Fibroblast of villous mesenchyme (primary cell): ENCODE measurements at regions not wholly inside any gene's neighbourhood (a gene's known extent, or its start where the extent isn't known, plus 50 kb on each side); places are given as distances from the start of the nearest gene placed in this dataset.
A peak's percentile ranks its signal among the peaks of the same experiment; 100 is the strongest.

ENCODE experiments used
- DNase-seq: peaks from one replicate; pipeline ENCODE4 v3.0.0-alpha.2; 2010; ENCODE audit warnings: low read depth
- H3K4me3 ChIP-seq: 2 replicates; pipeline ENCODE4 v1.5.1; 2011; ENCODE audit warnings: low read depth, mild to moderate bottlenecking, low read length
- TF ChIP-seq, protein P1 (sequence below): IDR thresholded peaks from 2 replicates; pipeline ENCODE4 v1.5.1; 2012; ENCODE audit warnings: low read depth, mild to moderate bottlenecking, low read length; ENCODE audit not compliant: insufficient read depth

- TF ChIP-seq, protein P1, sequence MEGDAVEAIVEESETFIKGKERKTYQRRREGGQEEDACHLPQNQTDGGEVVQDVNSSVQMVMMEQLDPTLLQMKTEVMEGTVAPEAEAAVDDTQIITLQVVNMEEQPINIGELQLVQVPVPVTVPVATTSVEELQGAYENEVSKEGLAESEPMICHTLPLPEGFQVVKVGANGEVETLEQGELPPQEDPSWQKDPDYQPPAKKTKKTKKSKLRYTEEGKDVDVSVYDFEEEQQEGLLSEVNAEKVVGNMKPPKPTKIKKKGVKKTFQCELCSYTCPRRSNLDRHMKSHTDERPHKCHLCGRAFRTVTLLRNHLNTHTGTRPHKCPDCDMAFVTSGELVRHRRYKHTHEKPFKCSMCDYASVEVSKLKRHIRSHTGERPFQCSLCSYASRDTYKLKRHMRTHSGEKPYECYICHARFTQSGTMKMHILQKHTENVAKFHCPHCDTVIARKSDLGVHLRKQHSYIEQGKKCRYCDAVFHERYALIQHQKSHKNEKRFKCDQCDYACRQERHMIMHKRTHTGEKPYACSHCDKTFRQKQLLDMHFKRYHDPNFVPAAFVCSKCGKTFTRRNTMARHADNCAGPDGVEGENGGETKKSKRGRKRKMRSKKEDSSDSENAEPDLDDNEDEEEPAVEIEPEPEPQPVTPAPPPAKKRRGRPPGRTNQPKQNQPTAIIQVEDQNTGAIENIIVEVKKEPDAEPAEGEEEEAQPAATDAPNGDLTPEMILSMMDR = no peak
- no peak overlapping the region for H3K4me3 ChIP-seq
- no peak for DNase-seq
Observed at GRCh38 chr10:31187607-31188210, 131.3 kb upstream of the ZEB1 start.

DNA sequence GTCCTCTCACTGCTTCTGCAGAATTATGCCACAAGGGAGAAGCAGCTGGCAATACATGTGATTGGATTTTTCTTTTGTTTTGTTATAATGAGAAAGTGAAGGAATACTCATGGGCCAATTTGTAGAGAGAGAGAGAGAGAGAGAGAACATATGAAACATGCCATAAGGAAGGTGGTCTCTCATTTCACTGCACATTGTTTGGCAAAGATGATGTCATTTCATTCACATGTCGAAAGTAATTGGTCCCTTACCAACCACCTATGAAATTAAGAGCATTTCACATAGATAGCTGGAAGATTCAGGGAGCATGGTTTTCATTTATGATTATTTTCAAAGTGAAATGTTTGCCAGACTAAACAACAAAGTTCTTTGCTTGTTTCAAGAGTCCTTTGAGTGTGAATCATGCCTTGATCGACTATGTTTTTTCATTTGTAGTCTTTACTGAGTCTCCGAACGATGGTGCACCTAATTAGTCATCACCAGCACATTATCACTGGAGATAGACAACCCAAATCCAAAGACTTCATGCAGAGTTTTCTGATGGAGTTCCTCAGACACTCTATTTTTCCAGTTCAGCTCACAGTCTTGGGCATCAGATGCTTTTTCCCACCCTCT lies 130.1 kb upstream of the ZEB1 start:
- H3K4me3 ChIP-seq = no peak overlapping the region
- peak; percentile 48 for DNase-seq
- TF ChIP-seq, protein P1 = no peak

- no peak overlapping the region for H3K4me3 ChIP-seq
- TF ChIP-seq, protein P1 = no peak
- DNase-seq = no peak
Observed at GRCh38 chr10:31190488-31190887, 128.5 kb upstream of the ZEB1 start.

DNA sequence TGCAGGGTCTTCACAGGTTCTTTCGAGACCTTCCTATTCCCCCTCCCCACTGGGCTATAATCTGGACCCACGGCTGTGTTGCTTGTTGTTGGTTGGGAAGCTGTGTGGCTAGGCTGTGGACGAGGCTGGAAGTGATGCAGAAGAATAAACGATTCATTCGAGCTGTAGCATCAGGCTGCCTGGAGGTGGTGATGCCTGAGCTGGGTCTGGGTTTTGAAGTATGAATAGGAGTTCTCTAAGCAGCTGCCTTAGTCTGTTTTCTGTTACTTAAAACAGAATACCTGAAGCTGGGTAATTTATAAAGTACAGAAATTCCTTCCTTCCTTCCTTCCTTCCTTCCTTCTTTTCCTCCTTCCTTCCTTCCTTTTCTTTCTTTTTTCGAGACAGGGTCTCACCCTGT lies 126.5 kb upstream of the ZEB1 start:
- no peak for DNase-seq
- H3K4me3 ChIP-seq = no peak overlapping the region
- TF ChIP-seq, protein P1 = no peak

- TF ChIP-seq, protein P1 = no peak
- H3K4me3 ChIP-seq = no peak overlapping the region
- peak; percentile 45 for DNase-seq
Observed at GRCh38 chr10:31194986-31195385, 124.0 kb upstream of the ZEB1 start.

- no peak overlapping the region for H3K4me3 ChIP-seq
- TF ChIP-seq, protein P1 = no peak
- no peak for DNase-seq
Observed at GRCh38 chr10:31197886-31198285, 121.1 kb upstream of the ZEB1 start.

DNA sequence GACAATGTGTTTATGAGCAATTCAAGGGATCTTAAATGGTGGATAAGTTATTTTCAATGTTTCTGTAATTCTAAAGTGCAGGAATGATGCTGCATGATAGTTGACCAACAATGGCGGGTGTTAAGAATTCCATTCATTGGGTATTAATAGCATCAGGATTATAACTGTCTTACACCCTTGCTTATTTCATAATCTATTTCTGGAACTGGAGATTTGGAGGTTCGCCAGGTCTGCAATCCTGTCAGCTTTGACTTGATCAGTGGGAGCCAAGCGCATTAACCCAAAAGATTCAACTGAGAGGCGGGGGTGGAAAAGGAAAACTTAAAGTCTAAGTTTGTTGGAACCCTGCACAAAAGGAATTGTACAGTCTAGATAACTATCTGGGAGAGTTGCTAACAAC lies 114.9 kb upstream of the ZEB1 start:
- peak; percentile 47 for DNase-seq
- no peak overlapping the region for H3K4me3 ChIP-seq
- TF ChIP-seq, protein P1 = no peak
